ENCODE measurements at regions not wholly inside any gene's neighbourhood (a gene's known extent, or its start where the extent isn't known, plus 50 kb on each side); places are given as distances from the start of the nearest gene placed in this dataset.

- DNase-seq (ENCODE audit: low read depth in 2 of 2), result no peak
These were observed 251.7 kb downstream of the TRIB2 start for GRCh38 chr2:12968399-12968798.

GRCh38 chr2:12970861-12971260, 254.1 kb downstream of the TRIB2 start:
- DNase-seq (ENCODE audit: low read depth in 2 of 2), result no peak

GRCh38 chr2:12971581-12972365, 255.0 kb downstream of the TRIB2 start:
- DNase-seq (ENCODE audit: low read depth in 2 of 2), result no peak

DNA sequence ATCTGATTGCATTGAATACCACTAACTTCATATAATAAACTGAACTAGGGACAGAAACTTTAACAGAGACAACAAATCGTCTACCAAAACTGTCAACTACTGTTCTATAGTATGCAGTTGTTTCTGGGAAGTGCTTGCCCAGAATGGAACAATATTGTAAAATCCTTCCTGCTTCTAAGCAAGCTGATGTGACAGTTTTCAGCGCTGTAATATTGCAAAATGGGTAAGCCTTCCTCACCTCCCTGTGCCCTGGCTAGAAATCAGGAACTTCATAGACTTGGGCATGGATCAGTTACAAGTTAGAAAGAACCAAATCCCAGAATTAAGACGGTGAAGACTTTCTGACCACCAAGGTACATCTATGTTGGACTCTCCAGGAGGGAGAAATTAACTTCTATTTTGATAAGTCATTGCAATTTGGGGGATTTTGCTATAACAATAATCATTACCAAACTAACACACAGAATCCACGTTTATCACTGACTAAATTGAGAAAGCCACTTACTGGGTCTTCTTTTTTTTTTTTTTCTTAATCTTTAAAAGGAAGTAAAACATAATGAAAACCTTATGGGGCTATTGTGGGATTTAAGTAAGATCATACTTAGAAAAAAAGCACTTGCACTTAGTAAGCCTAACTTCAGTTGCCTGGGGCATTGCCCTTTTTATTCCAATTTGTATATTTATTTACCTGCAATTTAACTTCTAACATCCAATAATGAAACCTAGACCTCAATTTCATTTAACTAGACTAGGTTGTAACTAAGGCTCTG, 261.5 kb downstream of the TRIB2 start:
- no peak for DNase-seq (ENCODE audit: low read depth in 2 of 2)

DNA sequence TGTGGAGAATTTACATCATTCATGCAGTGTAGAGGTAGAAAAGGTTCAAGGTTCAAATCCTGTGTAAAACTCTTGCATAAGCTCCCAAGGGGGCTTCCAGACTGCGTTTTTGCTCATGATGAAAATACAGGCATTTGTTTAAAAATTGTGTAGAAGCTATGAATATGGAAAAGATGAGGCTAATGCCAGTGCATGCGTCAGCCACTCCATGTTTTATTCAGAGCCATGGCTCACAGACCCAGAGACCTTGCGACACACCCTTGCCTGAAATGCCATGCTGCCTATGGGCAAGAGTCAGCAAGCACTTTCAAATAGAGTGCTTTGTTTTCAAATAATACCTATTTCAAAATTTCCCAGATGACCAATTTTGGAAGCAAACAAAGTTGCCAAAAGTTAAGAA, 262.3 kb downstream of the TRIB2 start:
- no peak for DNase-seq (ENCODE audit: low read depth in 2 of 2)

GRCh38 chr2:12980817-12981216, 264.1 kb downstream of the TRIB2 start:
- no peak for DNase-seq (ENCODE audit: low read depth in 2 of 2)

GRCh38 chr2:12982149-12982584, 265.4 kb downstream of the TRIB2 start:
- no peak for DNase-seq (ENCODE audit: low read depth in 2 of 2)

DNA sequence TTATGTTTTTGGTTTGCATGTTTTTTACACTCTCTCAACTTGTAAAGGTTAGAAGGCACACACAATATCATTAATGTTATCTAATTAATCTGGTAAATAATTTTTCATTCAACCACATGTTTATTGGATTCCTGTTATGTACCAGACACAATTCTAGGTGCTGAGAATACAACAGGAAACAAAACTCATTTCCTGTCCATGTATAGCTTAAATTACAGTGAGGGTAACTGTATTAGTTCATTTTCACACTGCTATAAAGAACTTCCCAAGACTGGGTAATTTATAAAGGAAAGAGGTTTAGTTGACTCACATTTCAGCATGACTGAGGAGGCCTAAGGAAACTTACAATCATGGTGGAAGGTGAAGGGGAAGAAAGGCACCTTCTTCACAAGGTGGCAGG, 270.5 kb downstream of the TRIB2 start:
- DNase-seq (ENCODE audit: low read depth in 2 of 2), result no peak

- no peak for DNase-seq (ENCODE audit: low read depth in 2 of 2)
These were observed 271.5 kb downstream of the TRIB2 start for GRCh38 chr2:12988279-12988678.

GRCh38 chr2:12990523-12990922, 273.8 kb downstream of the TRIB2 start:
- DNase-seq (ENCODE audit: low read depth in 2 of 2), result no peak

DNA sequence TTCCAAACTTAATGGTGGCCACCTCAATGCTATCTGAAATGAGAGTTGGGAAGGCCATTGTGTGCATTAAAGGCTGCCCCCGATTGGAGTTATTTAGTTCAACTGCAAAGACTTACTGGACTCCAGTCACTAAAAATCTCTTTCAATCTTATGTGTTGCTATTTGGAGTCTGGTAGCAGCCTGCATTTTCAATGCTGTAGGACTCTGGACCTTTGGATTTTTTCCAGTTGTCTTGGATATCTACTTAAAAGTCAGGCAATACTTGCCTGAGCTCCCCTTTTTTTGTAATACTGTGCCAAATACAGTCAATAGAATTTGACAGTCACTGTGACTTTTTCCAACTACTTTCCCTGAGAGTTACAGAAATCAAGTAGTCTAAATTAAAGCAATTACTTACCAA, 281.9 kb downstream of the TRIB2 start:
- no peak for DNase-seq (ENCODE audit: low read depth in 2 of 2)

GRCh38 chr2:13000664-13001363, 284.1 kb downstream of the TRIB2 start:
- DNase-seq (ENCODE audit: low read depth in 2 of 2), result no peak

GRCh38 chr2:13001408-13001807, 284.7 kb downstream of the TRIB2 start:
- no peak for DNase-seq (ENCODE audit: low read depth in 2 of 2)

DNA sequence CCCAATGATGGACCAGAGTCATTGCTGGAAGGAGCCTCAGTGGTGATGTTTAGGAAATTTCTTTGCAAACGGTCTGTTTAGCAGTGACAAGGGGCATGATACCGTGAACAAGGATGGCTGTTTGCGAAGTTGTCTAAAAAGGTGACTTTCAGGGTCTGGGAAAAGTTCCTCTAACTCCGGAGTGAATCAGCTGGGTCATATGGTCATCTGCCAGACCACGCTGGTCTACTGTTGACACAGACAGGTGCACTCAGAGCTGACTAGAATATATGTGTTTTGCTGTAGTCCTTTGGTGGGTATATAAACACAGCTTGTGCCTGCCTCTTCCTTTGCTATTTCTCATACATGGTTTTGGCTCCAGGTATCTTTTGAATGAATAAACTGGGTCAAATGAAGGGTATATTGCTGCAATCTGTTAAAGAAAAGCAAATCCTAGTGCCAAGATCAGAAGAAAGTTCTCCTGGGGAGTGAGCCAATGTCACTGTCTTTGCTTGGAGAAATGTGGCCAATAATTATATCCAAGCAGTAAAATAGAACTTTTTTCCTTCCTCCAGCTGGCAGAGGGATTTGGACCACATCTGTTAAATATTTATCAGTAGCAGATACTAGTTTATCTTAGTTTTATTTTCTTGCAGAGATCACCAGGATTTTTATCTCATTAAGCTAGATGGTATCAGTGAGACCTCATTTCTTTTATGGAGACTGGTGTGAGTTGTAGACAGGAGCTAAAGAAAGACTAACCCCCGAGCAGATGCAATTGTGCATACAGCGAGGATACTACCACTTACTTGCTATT, 286.0 kb downstream of the TRIB2 start:
- DNase-seq (ENCODE audit: low read depth in 2 of 2), result no peak

- DNase-seq (ENCODE audit: low read depth in 2 of 2), result no peak
These were observed 286.8 kb downstream of the TRIB2 start for GRCh38 chr2:13003500-13003899.

DNA sequence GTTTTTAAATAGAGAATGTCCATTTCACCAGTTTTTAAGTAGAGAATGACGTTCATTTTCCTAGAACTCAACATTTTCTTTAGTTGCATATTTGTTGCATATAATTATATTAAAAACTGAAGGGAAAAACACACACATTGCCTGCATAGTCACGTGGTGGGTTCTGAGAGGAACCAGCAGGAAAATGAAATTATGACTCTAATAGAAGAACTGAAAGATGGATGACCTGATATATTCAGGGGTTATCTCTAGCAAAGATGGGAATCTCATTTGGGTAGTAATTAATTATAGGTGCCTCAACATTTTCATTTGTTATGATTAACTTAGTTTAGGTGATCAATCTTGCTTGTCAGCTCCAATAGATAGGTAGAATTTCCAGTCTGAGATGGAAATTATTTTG, 288.3 kb downstream of the TRIB2 start:
- DNase-seq (ENCODE audit: low read depth in 2 of 2), result no peak

DNA sequence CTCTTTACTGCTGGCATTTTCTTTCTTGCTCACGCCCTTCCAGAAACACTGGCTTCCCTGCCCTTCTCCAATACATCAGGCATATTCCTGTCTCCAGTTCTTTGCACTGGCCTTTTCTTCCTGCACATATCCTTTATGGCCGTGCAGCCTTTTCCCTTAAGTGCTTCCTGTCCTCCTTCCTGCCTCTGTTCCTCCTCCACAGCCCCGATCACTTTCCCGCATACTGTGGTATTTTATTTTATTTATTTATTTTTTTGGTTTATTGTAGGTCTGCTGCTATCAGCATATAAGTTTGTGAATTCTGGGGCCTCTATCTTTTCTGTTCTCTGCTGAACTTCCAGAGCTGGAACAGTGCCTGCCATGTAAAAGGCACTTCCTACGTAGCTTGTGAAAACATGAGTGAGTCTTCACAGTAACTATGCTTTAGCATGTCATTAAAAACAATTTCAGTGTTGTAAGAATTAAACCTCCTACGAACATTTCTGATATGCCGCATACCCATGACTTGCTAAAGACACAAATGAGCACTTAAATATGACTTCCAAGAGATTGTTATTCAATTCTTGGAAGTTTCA, 289.1 kb downstream of the TRIB2 start:
- DNase-seq (ENCODE audit: low read depth in 2 of 2), result no peak

DNA sequence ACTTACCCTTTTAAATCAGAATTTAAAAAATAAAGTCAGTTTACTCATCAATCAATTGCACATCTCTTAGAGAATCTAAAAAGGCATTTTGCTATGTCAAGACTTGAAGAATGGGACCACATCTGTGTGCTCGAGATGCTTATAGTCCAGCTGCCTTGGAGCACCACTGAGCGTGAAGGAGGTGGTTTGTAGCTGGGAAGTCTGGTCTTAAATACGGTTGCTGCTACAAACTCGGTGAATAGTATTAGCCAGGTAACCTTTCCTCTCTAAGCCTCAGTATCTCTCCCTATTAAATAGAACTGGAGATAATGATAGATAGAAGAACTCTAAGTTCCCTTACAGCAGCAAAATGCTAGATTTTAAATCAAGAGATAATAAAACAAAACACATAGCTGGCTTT, 289.7 kb downstream of the TRIB2 start:
- no peak for DNase-seq (ENCODE audit: low read depth in 2 of 2)

GRCh38 chr2:13006829-13007717, 290.3 kb downstream of the TRIB2 start:
- DNase-seq (ENCODE audit: low read depth in 2 of 2), result peak; percentile 38 to 60

DNA sequence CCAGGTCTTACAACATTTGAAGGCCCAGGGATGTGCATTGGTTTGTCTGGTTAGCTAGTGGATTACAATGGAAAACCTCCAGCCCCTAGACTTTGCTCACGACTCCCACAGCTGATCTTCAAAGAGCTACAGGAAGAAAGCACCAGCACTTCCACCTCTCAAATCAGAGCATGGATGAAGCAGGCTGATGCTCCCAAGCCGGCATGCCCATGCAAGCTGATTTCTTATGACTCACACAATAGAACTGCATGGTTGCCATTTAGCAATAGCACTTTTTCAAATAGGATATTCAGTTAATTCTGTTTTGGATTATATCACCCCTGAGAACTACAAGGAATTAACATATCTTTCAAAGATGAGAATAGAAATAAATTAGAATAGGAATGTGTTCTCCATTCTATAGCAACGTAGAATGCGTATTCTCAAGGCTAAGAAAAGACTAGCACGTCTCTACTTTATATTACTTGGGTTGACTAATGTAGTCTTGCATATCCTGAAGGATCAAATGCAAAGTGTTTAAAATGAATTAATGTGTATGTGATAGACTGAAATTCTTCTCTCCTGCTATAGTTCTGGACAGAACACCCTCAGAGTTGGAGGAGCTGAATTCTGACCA, 292.4 kb downstream of the TRIB2 start:
- no peak for DNase-seq (ENCODE audit: low read depth in 2 of 2)
